ENCODE measurements at regions not wholly inside any gene's neighbourhood (a gene's known extent, or its start where the extent isn't known, plus 50 kb on each side); places are given as distances from the start of the nearest gene placed in this dataset.
"Not testable (repeated sequence)": the region's sequence is repeated elsewhere in the genome, so short reads cannot be mapped to it uniquely, and the experiment has no call there.

DNA sequence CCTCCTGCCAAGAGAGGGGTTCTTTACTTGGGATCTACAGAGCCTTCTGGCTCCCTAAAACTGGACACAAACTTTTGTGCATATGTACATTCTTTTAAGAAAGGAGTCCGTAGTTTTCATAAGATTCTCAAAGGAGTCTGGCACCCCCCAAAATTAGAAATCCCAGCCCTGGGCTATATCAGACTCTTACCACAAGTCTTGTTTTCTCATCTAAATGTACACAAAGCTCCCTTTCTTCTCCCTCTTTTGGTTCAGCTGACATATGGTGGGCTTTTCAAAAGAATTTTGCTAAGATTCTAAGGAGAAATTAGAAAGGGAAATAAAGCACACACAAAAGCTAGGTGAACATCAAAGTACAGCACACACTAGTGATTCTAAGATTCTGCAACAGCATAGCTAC is 114.4 kb downstream of the ENC1 start:
- H2AFZ ChIP-seq (replicated peaks): no peak overlapping the region
- no peaks in the 10 kb centered on the region for H3K27me3 ChIP-seq
- no peaks in the 10 kb centered on the region for H3K79me2 ChIP-seq (ENCODE audit: low read depth)
- peaks cover 9% of the 10 kb centered on the region for H3K27me3 Mint-ChIP-seq (ENCODE audit: insufficient read depth, low read depth)
- peaks cover 42% of the 10 kb centered on the region for H3K9me3 Mint-ChIP-seq
- no peak for TF ChIP-seq EZH2phosphoT487 (IDR thresholded peaks at IDR 0.05)
- TF ChIP-seq, protein P1, sequence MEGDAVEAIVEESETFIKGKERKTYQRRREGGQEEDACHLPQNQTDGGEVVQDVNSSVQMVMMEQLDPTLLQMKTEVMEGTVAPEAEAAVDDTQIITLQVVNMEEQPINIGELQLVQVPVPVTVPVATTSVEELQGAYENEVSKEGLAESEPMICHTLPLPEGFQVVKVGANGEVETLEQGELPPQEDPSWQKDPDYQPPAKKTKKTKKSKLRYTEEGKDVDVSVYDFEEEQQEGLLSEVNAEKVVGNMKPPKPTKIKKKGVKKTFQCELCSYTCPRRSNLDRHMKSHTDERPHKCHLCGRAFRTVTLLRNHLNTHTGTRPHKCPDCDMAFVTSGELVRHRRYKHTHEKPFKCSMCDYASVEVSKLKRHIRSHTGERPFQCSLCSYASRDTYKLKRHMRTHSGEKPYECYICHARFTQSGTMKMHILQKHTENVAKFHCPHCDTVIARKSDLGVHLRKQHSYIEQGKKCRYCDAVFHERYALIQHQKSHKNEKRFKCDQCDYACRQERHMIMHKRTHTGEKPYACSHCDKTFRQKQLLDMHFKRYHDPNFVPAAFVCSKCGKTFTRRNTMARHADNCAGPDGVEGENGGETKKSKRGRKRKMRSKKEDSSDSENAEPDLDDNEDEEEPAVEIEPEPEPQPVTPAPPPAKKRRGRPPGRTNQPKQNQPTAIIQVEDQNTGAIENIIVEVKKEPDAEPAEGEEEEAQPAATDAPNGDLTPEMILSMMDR (IDR thresholded peaks at IDR 0.05): no peak
- TF ChIP-seq EZH2 (IDR thresholded peaks at IDR 0.05): no peak
- H3K9ac ChIP-seq: no peak overlapping the region
- no peaks in the 10 kb centered on the region for H3F3A ChIP-seq (ENCODE audit: low read depth)
- no peak overlapping the region for H3K27ac ChIP-seq
- H4K20me1 ChIP-seq (ENCODE audit: low read depth): no peaks in the 10 kb centered on the region
- no peak overlapping the region for H3K4me3 Mint-ChIP-seq
- no peak overlapping the region for H3K27ac Mint-ChIP-seq
- H3K4me2 ChIP-seq: no peak overlapping the region
- H3K9me3 ChIP-seq (ENCODE audit: low read depth): peaks cover 12% of the 10 kb centered on the region
- H3K4me3 ChIP-seq: no peak overlapping the region
- H3K36me3 ChIP-seq: no peaks in the 10 kb centered on the region
- DNase-seq (ENCODE audit: low spot score): no peak
- H3K36me3 Mint-ChIP-seq: peaks cover 9% of the 10 kb centered on the region
- peaks cover 4% of the 10 kb centered on the region for H3K4me1 Mint-ChIP-seq
- no peaks in the 10 kb centered on the region for H3K4me1 ChIP-seq

DNA sequence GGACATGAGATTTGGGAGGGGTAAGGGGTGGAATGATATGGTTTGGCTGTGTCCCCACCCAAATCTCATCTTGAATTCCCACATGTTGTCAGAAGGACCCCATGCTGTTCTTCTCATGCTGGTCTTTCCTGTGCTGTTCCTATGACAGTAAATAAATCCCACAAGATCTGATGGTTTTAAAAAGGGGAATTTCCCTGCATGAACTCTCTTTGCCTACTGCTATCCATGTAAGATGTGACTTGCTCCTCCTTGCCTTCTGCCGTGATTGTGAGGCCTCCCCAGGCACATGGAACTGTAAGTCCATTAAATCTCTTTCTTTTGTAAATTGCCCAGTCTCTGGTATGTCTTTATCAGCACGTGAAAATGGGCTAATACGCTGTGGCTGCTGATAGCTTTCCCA is 115.8 kb downstream of the ENC1 start:
- H3K9ac ChIP-seq; DNase-seq (ENCODE audit: low spot score); H3K4me1 Mint-ChIP-seq; H3K27ac Mint-ChIP-seq; H3K4me2 ChIP-seq; H3K36me3 Mint-ChIP-seq; H2AFZ ChIP-seq (replicated peaks); H3K27ac ChIP-seq; H3K27me3 ChIP-seq; H3K36me3 ChIP-seq; H3F3A ChIP-seq (ENCODE audit: low read depth); H3K27me3 Mint-ChIP-seq (ENCODE audit: insufficient read depth, low read depth); H3K4me3 Mint-ChIP-seq; H3K79me2 ChIP-seq (ENCODE audit: low read depth); H3K4me1 ChIP-seq; H3K4me3 ChIP-seq; H4K20me1 ChIP-seq (ENCODE audit: low read depth): not testable (repeated sequence)
- peaks cover 42% of the 10 kb centered on the region for H3K9me3 Mint-ChIP-seq
- peaks cover 12% of the 10 kb centered on the region for H3K9me3 ChIP-seq (ENCODE audit: low read depth)

GRCh38 chr5:74523698-74524097 is 116.8 kb downstream of the ENC1 start:
- not testable (repeated sequence) for H3K27me3 ChIP-seq; H3K27ac ChIP-seq; H3K79me2 ChIP-seq (ENCODE audit: low read depth); H4K20me1 ChIP-seq (ENCODE audit: low read depth); H3K36me3 ChIP-seq; DNase-seq (ENCODE audit: low spot score); H3K4me3 ChIP-seq; H3F3A ChIP-seq (ENCODE audit: low read depth); H2AFZ ChIP-seq (replicated peaks); H3K27ac Mint-ChIP-seq; H3K4me2 ChIP-seq; H3K4me3 Mint-ChIP-seq; H3K9ac ChIP-seq; H3K36me3 Mint-ChIP-seq; H3K4me1 ChIP-seq
- H3K4me1 Mint-ChIP-seq: peaks cover 14% of the 10 kb centered on the region
- H3K9me3 Mint-ChIP-seq: peaks cover 46% of the 10 kb centered on the region
- peaks cover 12% of the 10 kb centered on the region for H3K9me3 ChIP-seq (ENCODE audit: low read depth)
- peaks cover 14% of the 10 kb centered on the region for H3K27me3 Mint-ChIP-seq (ENCODE audit: insufficient read depth, low read depth)

GRCh38 chr5:74522838-74523237 is 117.7 kb downstream of the ENC1 start:
- not testable (repeated sequence) for H3K4me3 ChIP-seq; H3K4me1 ChIP-seq; H3K9ac ChIP-seq; H3K36me3 Mint-ChIP-seq; H3K4me2 ChIP-seq; H3F3A ChIP-seq (ENCODE audit: low read depth); H3K4me3 Mint-ChIP-seq; DNase-seq (ENCODE audit: low spot score); H2AFZ ChIP-seq (replicated peaks); H3K27me3 ChIP-seq; H3K36me3 ChIP-seq; H3K79me2 ChIP-seq (ENCODE audit: low read depth); H3K27ac Mint-ChIP-seq; H3K27ac ChIP-seq; H4K20me1 ChIP-seq (ENCODE audit: low read depth)
- peaks cover 14% of the 10 kb centered on the region for H3K27me3 Mint-ChIP-seq (ENCODE audit: insufficient read depth, low read depth)
- peaks cover 12% of the 10 kb centered on the region for H3K9me3 ChIP-seq (ENCODE audit: low read depth)
- H3K9me3 Mint-ChIP-seq: peaks cover 42% of the 10 kb centered on the region
- H3K4me1 Mint-ChIP-seq: peaks cover 14% of the 10 kb centered on the region

GRCh38 chr5:74521401-74521800 is 119.1 kb downstream of the ENC1 start:
- H3K4me3 Mint-ChIP-seq: no peak overlapping the region
- Histone ChIP-seq H3K9me3 (ENCODE audit: low read depth) (peaks cover 12% of the 10 kb centered on the region), H3K79me2 (ENCODE audit: low read depth) (no peaks in the 10 kb centered on the region), H3K27me3 (no peaks in the 10 kb centered on the region), H2AFZ (replicated peaks) (no peak overlapping the region), H3K4me2 (no peak overlapping the region), H3K9ac (no peak overlapping the region), H3K4me3 (no peak overlapping the region), H3K27ac (no peak overlapping the region), H4K20me1 (ENCODE audit: low read depth) (no peaks in the 10 kb centered on the region), H3F3A (ENCODE audit: low read depth) (peaks cover 3% of the 10 kb centered on the region), H3K36me3 (no peaks in the 10 kb centered on the region), H3K4me1 (peaks cover 6% of the 10 kb centered on the region)
- no peak for DNase-seq (ENCODE audit: low spot score)
- H3K27ac Mint-ChIP-seq: peak overlapping the region; percentile 32
- peaks cover 15% of the 10 kb centered on the region for H3K4me1 Mint-ChIP-seq
- H3K9me3 Mint-ChIP-seq: peaks cover 42% of the 10 kb centered on the region
- peaks cover 14% of the 10 kb centered on the region for H3K27me3 Mint-ChIP-seq (ENCODE audit: insufficient read depth, low read depth)
- H3K36me3 Mint-ChIP-seq: peaks cover 9% of the 10 kb centered on the region
- no peak for TF ChIP-seq EZH2phosphoT487 (IDR thresholded peaks at IDR 0.05)
- TF ChIP-seq, protein P1 (IDR thresholded peaks at IDR 0.05): no peak
